Activated naive CD8-positive, alpha-beta T cell treated with anti-CD3 and anti-CD28 coated beads, Interleukin-2, amount 50 U/mL, for 24 hours (primary cell): ENCODE measurements at regions not wholly inside any gene's neighbourhood (a gene's known extent, or its start where the extent isn't known, plus 50 kb on each side); places are given as distances from the start of the nearest gene placed in this dataset.

Source experiments
- ATAC-seq: fragments of 150-1000 bp; cut with Tn5 transposase; one replicate; pipeline ENCODE4 v1.10.0; 2021
- DNase-seq: peaks from one replicate; pipeline ENCODE4 v3.0.0; 2021
- H3K27ac Mint-ChIP-seq: one replicate; pipeline ENCODE4 v1.8.0; 2021; ENCODE audit warnings: mild to moderate bottlenecking, mixed read lengths
- H3K27me3 Mint-ChIP-seq: one replicate; pipeline ENCODE4 v1.8.0; 2021; ENCODE audit warnings: mixed read lengths
- H3K36me3 Mint-ChIP-seq: one replicate; pipeline ENCODE4 v1.8.0; 2021; ENCODE audit warnings: low read depth, mixed read lengths
- H3K4me1 Mint-ChIP-seq: one replicate; pipeline ENCODE4 v1.8.0; 2021; ENCODE audit warnings: mixed read lengths
- H3K4me3 Mint-ChIP-seq: one replicate; pipeline ENCODE4 v1.8.0; 2021; ENCODE audit warnings: mild to moderate bottlenecking, moderate library complexity, mixed read lengths
- H3K9me3 Mint-ChIP-seq: one replicate; pipeline ENCODE4 v1.8.0; 2021; ENCODE audit warnings: mixed read lengths

DNA sequence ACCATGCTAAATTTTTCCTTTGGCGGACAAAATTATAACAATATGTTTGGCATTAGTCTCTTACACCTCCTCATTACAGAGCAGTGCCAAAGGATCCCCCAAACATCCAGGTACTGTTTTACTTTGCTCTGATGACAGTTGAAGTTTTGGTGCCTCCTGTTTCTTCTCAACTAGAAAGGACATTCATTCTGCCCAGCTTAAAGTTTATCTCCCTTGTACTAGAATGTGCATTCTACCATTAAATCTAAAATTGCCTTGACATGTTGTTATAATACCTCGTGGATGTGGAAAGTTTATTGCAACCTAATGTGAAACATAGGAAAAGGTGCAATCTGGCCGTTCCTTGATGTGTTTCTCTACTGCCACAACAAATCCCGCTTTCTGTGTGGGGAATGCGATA, 173.4 kb downstream of the KITLG start:
- no peaks in the 10 kb centered on the region for H3K9me3 Mint-ChIP-seq
- H3K27me3 Mint-ChIP-seq, result no peaks in the 10 kb centered on the region
- DNase-seq (no peak), ATAC-seq (no peak)
- no peak overlapping the region for H3K27ac Mint-ChIP-seq
- no peaks in the 10 kb centered on the region for H3K4me1 Mint-ChIP-seq
- no peak overlapping the region for H3K4me3 Mint-ChIP-seq
- H3K36me3 Mint-ChIP-seq, result no peaks in the 10 kb centered on the region

- H3K27ac Mint-ChIP-seq, result no peak overlapping the region
- no peaks in the 10 kb centered on the region for H3K4me1 Mint-ChIP-seq
- H3K27me3 Mint-ChIP-seq, result no peaks in the 10 kb centered on the region
- H3K9me3 Mint-ChIP-seq, result no peaks in the 10 kb centered on the region
- H3K4me3 Mint-ChIP-seq, result no peak overlapping the region
- DNase-seq (no peak), ATAC-seq (no peak)
- no peaks in the 10 kb centered on the region for H3K36me3 Mint-ChIP-seq
Observed at GRCh38 chr12:88408823-88409222, 171.4 kb downstream of the KITLG start.

- ATAC-seq (no peak), DNase-seq (no peak)
- H3K27me3 Mint-ChIP-seq, result no peaks in the 10 kb centered on the region
- no peaks in the 10 kb centered on the region for H3K36me3 Mint-ChIP-seq
- no peak overlapping the region for H3K4me3 Mint-ChIP-seq
- H3K9me3 Mint-ChIP-seq, result no peaks in the 10 kb centered on the region
- H3K27ac Mint-ChIP-seq, result no peak overlapping the region
- H3K4me1 Mint-ChIP-seq, result no peaks in the 10 kb centered on the region
Observed at GRCh38 chr12:88409257-88409656, 171.0 kb downstream of the KITLG start.

GRCh38 chr12:88411689-88412088, 168.6 kb downstream of the KITLG start:
- no peak for ATAC-seq
- Mint-ChIP-seq H3K4me3 (no peak overlapping the region), H3K4me1 (no peaks in the 10 kb centered on the region), H3K27me3 (no peaks in the 10 kb centered on the region), H3K9me3 (no peaks in the 10 kb centered on the region), H3K27ac (no peak overlapping the region), H3K36me3 (no peaks in the 10 kb centered on the region)
- DNase-seq, result no peak

- ATAC-seq (no peak), DNase-seq (no peak)
- no peaks in the 10 kb centered on the region for H3K9me3 Mint-ChIP-seq
- H3K4me1 Mint-ChIP-seq, result no peaks in the 10 kb centered on the region
- H3K27ac Mint-ChIP-seq, result no peak overlapping the region
- H3K4me3 Mint-ChIP-seq, result no peak overlapping the region
- no peaks in the 10 kb centered on the region for H3K27me3 Mint-ChIP-seq
- H3K36me3 Mint-ChIP-seq, result no peaks in the 10 kb centered on the region
Observed at GRCh38 chr12:88413646-88414045, 166.6 kb downstream of the KITLG start.

DNA sequence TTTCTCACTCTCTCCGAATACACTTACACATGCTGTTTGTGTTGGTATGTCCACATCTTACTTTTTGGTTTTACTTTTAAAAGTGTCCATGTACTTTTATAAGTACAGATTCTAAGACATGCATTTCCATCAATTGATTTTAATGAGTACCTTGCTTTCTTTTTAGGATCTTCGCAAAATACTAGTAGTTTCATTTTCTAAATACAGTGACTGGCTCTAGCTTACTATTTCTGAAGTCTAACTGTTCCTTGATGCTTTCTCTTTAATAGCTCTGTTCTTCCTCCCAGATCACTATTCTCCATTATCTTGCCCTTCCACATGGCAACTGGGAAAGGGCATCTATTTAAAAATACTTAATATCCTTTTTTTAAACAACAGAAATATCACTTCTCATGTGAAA, 164.1 kb downstream of the KITLG start:
- Mint-ChIP-seq H3K4me3 (no peak overlapping the region), H3K27me3 (no peaks in the 10 kb centered on the region), H3K4me1 (no peaks in the 10 kb centered on the region), H3K36me3 (no peaks in the 10 kb centered on the region), H3K9me3 (no peaks in the 10 kb centered on the region), H3K27ac (no peak overlapping the region)
- DNase-seq (no peak), ATAC-seq (no peak)

- H3K4me3 Mint-ChIP-seq, result no peak overlapping the region
- H3K4me1 Mint-ChIP-seq, result no peaks in the 10 kb centered on the region
- DNase-seq (no peak), ATAC-seq (no peak)
- H3K9me3 Mint-ChIP-seq, result no peaks in the 10 kb centered on the region
- H3K27ac Mint-ChIP-seq, result no peak overlapping the region
- H3K36me3 Mint-ChIP-seq, result no peaks in the 10 kb centered on the region
- H3K27me3 Mint-ChIP-seq, result no peaks in the 10 kb centered on the region
Observed at GRCh38 chr12:88416786-88417185, 163.5 kb downstream of the KITLG start.

GRCh38 chr12:88417531-88417930, 162.7 kb downstream of the KITLG start:
- no peak for DNase-seq
- no peaks in the 10 kb centered on the region for H3K4me1 Mint-ChIP-seq
- no peaks in the 10 kb centered on the region for H3K36me3 Mint-ChIP-seq
- no peaks in the 10 kb centered on the region for H3K27me3 Mint-ChIP-seq
- no peak overlapping the region for H3K27ac Mint-ChIP-seq
- no peak overlapping the region for H3K4me3 Mint-ChIP-seq
- no peak for ATAC-seq
- no peaks in the 10 kb centered on the region for H3K9me3 Mint-ChIP-seq

DNA sequence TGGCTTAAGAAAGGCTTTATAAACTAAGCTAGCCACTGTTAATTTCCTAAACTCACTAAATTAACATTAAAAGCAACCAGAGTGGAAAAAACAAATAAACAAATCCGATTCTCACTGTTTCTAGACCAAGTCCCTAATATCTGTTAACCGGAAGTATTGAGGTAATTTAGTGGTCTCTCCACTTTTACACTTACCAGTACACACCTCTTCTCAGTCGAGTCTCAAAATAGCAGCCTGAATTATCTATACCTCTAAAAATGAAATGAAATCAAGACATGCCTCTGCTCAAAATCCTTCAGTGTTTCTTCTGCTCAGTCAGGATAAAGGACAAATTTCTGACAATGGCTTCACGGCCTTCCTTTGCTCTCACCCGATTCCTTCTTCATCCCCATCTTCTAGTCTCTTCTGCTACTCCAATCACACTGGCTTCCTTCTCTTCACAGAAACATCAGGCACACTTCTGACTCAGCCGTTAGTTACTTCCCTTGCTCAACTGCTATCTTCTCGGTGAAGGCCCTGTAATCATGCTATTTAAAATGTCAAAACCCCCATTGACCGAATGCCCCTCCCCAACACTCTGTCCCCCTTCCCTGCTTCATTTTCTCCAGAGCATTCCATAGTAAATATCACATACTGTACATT, 161.3 kb downstream of the KITLG start:
- Mint-ChIP-seq H3K27ac (no peak overlapping the region), H3K36me3 (no peaks in the 10 kb centered on the region), H3K4me3 (no peak overlapping the region), H3K4me1 (no peaks in the 10 kb centered on the region), H3K27me3 (no peaks in the 10 kb centered on the region), H3K9me3 (no peaks in the 10 kb centered on the region)
- DNase-seq (no peak), ATAC-seq (no peak)

DNA sequence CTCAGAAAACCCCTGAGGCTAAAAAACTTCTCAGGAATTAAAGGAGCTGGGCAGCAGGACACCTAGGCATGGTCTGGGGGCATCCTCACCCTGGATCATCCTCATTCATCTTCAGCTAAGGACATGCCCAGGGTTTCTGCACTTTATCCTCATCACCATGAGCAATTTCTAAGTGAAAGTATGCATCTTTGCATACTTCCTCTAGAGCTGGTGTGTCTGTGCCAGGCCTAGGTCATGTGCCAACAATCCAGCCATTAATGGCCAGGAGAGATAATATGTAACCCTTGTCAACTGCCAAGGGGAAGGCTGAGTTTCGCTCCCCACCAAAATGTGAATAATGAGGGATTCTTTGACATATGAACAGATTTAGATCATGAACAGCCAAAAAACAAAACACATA, 160.5 kb downstream of the KITLG start:
- Mint-ChIP-seq H3K4me3 (no peak overlapping the region), H3K27me3 (no peaks in the 10 kb centered on the region), H3K9me3 (no peaks in the 10 kb centered on the region), H3K36me3 (no peaks in the 10 kb centered on the region), H3K27ac (no peak overlapping the region), H3K4me1 (no peaks in the 10 kb centered on the region)
- no peak for DNase-seq
- ATAC-seq, result no peak

DNA sequence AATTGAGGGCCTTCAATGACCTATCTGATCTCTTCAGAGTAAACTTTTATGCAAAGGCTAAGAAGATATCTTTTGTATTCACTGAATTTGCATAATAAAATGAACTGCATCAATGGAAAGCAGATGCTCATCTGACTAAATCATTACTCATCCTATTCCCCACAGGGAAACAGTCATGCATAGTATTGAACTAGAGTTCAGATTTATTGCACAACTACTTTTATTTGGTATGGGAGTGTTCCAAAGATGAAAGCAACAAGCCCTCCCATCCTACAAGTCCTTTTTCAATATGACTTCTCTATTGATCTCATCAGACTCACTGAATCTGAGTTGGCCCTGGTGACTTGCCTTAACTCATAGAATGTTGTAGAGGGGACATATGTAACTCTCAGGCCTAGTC, 159.8 kb downstream of the KITLG start:
- no peak overlapping the region for H3K27ac Mint-ChIP-seq
- no peaks in the 10 kb centered on the region for H3K4me1 Mint-ChIP-seq

DNA sequence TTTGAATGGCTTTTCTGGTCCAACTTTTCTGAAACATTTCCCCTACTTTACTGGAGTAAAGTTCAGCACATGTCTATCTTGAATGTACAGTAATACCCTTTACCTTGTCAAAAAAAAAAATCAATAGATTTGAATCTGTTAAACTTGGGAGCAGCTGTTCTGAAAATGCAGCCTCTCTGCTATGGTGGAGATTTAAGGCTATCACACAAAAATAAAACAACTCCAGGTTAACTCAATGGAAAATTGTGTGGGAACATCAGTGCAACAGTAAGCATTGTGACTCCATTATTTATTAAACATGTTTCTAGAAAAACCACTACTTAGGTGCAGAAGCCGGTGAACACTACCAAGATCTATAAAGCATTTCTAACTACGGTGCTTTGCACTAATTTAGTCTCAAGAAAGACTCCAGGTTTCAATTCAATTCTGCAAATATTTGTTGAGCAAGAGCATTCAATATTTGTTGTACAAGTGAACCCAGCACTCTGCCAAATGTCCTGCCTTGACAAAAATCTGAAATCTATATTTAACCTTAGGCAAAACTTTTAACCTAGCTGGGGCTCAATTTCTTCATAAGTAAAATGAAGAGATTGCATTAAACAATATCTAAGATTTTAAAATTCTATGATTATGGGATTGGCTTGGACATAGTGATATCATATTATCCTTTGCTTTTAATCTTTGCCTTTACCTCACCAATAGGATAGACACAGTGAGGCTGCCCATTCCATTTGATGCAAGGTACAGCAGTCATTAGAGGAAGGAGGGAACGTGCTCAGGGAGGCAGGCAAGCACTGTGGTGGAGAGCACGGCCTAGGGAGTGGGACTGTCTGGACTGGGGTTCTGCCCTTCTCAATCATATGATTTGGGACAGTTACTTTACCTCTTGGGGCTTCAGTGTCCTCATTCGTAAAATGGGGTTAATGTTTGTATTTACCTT, 155.2 kb downstream of the KITLG start:
- Mint-ChIP-seq H3K9me3 (peaks cover 4% of the 10 kb centered on the region), H3K27me3 (no peaks in the 10 kb centered on the region), H3K27ac (no peak overlapping the region), H3K4me1 (no peaks in the 10 kb centered on the region), H3K4me3 (no peak overlapping the region), H3K36me3 (no peaks in the 10 kb centered on the region)
- ATAC-seq (no peak), DNase-seq (no peak)

More for the DNA sequence above, 159.8 kb downstream of the KITLG start:
- no peak overlapping the region for H3K4me3 Mint-ChIP-seq
- no peaks in the 10 kb centered on the region for H3K36me3 Mint-ChIP-seq
- no peaks in the 10 kb centered on the region for H3K27me3 Mint-ChIP-seq
- ATAC-seq, result peak; percentile 52
- H3K9me3 Mint-ChIP-seq, result no peaks in the 10 kb centered on the region
- DNase-seq, result no peak

DNA sequence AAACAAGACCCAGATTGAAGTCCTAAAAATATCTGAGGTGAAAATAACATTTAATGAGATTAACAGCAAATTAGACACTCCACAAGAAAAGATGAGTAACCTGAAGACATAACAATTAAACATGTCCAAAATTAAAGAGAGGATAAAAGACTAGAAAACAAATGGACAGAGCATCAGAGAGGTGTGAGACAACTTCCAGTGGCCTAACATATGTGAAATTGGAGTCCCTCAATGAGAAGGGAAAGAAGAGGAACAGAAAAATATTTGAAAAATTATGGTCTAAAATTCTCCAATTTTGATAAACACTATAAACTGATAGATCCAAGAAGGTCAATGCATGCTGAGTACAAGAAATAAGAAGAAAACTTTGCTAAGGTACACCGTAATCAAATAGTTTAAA, 151.9 kb downstream of the KITLG start:
- H3K4me3 Mint-ChIP-seq, result no peak overlapping the region
- H3K9me3 Mint-ChIP-seq, result peaks cover 4% of the 10 kb centered on the region
- H3K36me3 Mint-ChIP-seq, result no peaks in the 10 kb centered on the region
- ATAC-seq (no peak), DNase-seq (no peak)
- no peak overlapping the region for H3K27ac Mint-ChIP-seq
- H3K4me1 Mint-ChIP-seq, result no peaks in the 10 kb centered on the region
- H3K27me3 Mint-ChIP-seq, result no peaks in the 10 kb centered on the region

GRCh38 chr12:88431246-88431645, 149.0 kb downstream of the KITLG start:
- no peak overlapping the region for H3K27ac Mint-ChIP-seq
- H3K27me3 Mint-ChIP-seq, result no peaks in the 10 kb centered on the region
- no peak for ATAC-seq

More at GRCh38 chr12:88431246-88431645, 149.0 kb downstream of the KITLG start:
- no peak overlapping the region for H3K4me3 Mint-ChIP-seq
- H3K4me1 Mint-ChIP-seq, result no peaks in the 10 kb centered on the region
- no peak for DNase-seq
- H3K9me3 Mint-ChIP-seq, result peaks cover 4% of the 10 kb centered on the region
- no peaks in the 10 kb centered on the region for H3K36me3 Mint-ChIP-seq
